ENCODE measurements at regions not wholly inside any gene's neighbourhood (a gene's known extent, or its start where the extent isn't known, plus 50 kb on each side); places are given as distances from the start of the nearest gene placed in this dataset.

GRCh38 chr1:185561629-185562028 is 172.6 kb upstream of the HMCN1 start:
- ATAC-seq (no peak), FAIRE-seq (no peak), DNase-seq (ENCODE audit: low spot score) (no peak)
- Histone ChIP-seq H3K27me3 (ENCODE audit: control insufficient read depth in 1 of 2, insufficient read depth in 2 of 2, low read length in 2 of 2) (no peaks in the 10 kb centered on the region; a peak in 2 of 5 replicates), H3K9me3 (ENCODE audit: low read length) (no peaks in the 10 kb centered on the region), H3K4me2 (ENCODE audit: low read depth, low read length) (no peak overlapping the region), H2AFZ (ENCODE audit: low read length) (no peak overlapping the region), H3K36me3 (replicated peaks in 1 of 2; ENCODE audit: control insufficient read depth in 1 of 2, insufficient read depth in 2 of 2, low read length in 2 of 2) (no peaks in the 10 kb centered on the region), H3K27ac (ENCODE audit: extremely low read length, insufficient read depth, low read length) (no peak overlapping the region), H3K4me1 (ENCODE audit: insufficient read depth, low read length) (no peaks in the 10 kb centered on the region), H3K9ac (ENCODE audit: insufficient read depth, low read depth, low read length) (no peak overlapping the region), H3K79me2 (ENCODE audit: insufficient read depth, low read length) (no peaks in the 10 kb centered on the region), H3K4me3 (replicated peaks in 1 of 3; ENCODE audit: insufficient read depth in 1 of 3, low read depth in 2 of 3, low read length in 3 of 3) (no peak overlapping the region), H4K20me1 (ENCODE audit: insufficient read depth, low read length) (no peaks in the 10 kb centered on the region)
- in situ Hi-C loops (cut with HindIII; ENCODE audit: extremely low pct_ligation_motif_present, low pct_unique_long_range_greater_than_20kb) (no loop called here), intact Hi-C loops (cut with micrococcal nuclease; ENCODE audit: unreplicated experiment) (no loop called here)
- TF ChIP-seq ZNF160 (CRISPR knock-in tag; IDR thresholded peaks at IDR 0.05) (no peak), ZNF329 (CRISPR knock-in tag; IDR thresholded peaks at IDR 0.05; ENCODE audit: low read depth) (no peak), ZFP36L2 (CRISPR knock-in tag; IDR thresholded peaks at IDR 0.05) (no peak), ZNF44 (CRISPR knock-in tag; IDR thresholded peaks at IDR 0.05) (no peak), ZC3H4 (CRISPR knock-in tag; IDR thresholded peaks at IDR 0.05; ENCODE audit: borderline replicate concordance) (no peak), ZNF704 (CRISPR knock-in tag; IDR thresholded peaks at IDR 0.05; ENCODE audit: borderline replicate concordance) (no peak), HDAC6 (IDR thresholded peaks at IDR 0.05; ENCODE audit: low read depth, low read length) (no peak), ZNF746 (CRISPR knock-in tag; IDR thresholded peaks at IDR 0.05) (no peak)
- CTCF ChIA-PET (ENCODE audit: low intra/inter-chr PET ratio, low total read pairs): no interaction called here
- 5% methylated on average over 4 of the region's 4 CpGs for WGBS (ENCODE audit: low lambda C conversion rate)
- BruUV-seq (replicated peaks): no TSS peak
- POLR2A ChIA-PET: no interaction called here

GRCh38 chr1:185560760-185561159 is 173.4 kb upstream of the HMCN1 start:
- H4K20me1 ChIP-seq (ENCODE audit: insufficient read depth, low read length): no peaks in the 10 kb centered on the region
- 20% methylated on average over 4 of the region's 4 CpGs for WGBS (ENCODE audit: low lambda C conversion rate)
- no peak overlapping the region for H3K4me3 ChIP-seq (replicated peaks in 1 of 3; ENCODE audit: insufficient read depth in 1 of 3, low read depth in 2 of 3, low read length in 3 of 3)
- in situ Hi-C loops (cut with HindIII; ENCODE audit: extremely low pct_ligation_motif_present, low pct_unique_long_range_greater_than_20kb) (no loop called here), intact Hi-C loops (cut with micrococcal nuclease; ENCODE audit: unreplicated experiment) (no loop called here)
- ChIA-PET POLR2A (no interaction called here), CTCF (ENCODE audit: low intra/inter-chr PET ratio, low total read pairs) (no interaction called here)
- H3K27ac ChIP-seq (ENCODE audit: extremely low read length, insufficient read depth, low read length): no peak overlapping the region
- FAIRE-seq (no peak), ATAC-seq (no peak), DNase-seq (ENCODE audit: low spot score) (no peak)
- H3K9ac ChIP-seq (ENCODE audit: insufficient read depth, low read depth, low read length): no peak overlapping the region
- H3K4me2 ChIP-seq (ENCODE audit: low read depth, low read length): no peak overlapping the region
- no peaks in the 10 kb centered on the region for H3K9me3 ChIP-seq (ENCODE audit: low read length)
- no peaks in the 10 kb centered on the region for H3K79me2 ChIP-seq (ENCODE audit: insufficient read depth, low read length)
- H3K36me3 ChIP-seq (replicated peaks in 1 of 2; ENCODE audit: control insufficient read depth in 1 of 2, insufficient read depth in 2 of 2, low read length in 2 of 2): no peaks in the 10 kb centered on the region
- no peaks in the 10 kb centered on the region; a peak in 2 of 5 replicates for H3K27me3 ChIP-seq (ENCODE audit: control insufficient read depth in 1 of 2, insufficient read depth in 2 of 2, low read length in 2 of 2)
- H3K4me1 ChIP-seq (ENCODE audit: insufficient read depth, low read length): no peaks in the 10 kb centered on the region
- BruUV-seq (replicated peaks): no TSS peak
- no peak overlapping the region for H2AFZ ChIP-seq (ENCODE audit: low read length)
- TF ChIP-seq ZNF841 (CRISPR knock-in tag; IDR thresholded peaks at IDR 0.05; ENCODE audit: borderline replicate concordance): no peak
- TF ChIP-seq CENPT (CRISPR knock-in tag; IDR thresholded peaks at IDR 0.05; ENCODE audit: low read depth): no peak
- TF ChIP-seq FOXO4 (CRISPR knock-in tag; conservative IDR thresholded peaks at IDR 0.05): no peak
- TF ChIP-seq E2F5 (CRISPR knock-in tag; conservative IDR thresholded peaks at IDR 0.05): no peak
- TF ChIP-seq NCOA2 (CRISPR knock-in tag; IDR thresholded peaks at IDR 0.05): no peak
